Activated naive CD4-positive, alpha-beta T cell treated with anti-CD3 and anti-CD28 coated beads, Interleukin-2, amount 50 U/mL, for 72 hours (primary cell): ENCODE measurements at regions not wholly inside any gene's neighbourhood (a gene's known extent, or its start where the extent isn't known, plus 50 kb on each side); places are given as distances from the start of the nearest gene placed in this dataset.
"Not testable (repeated sequence)": the region's sequence is repeated elsewhere in the genome, so short reads cannot be mapped to it uniquely, and the experiment has no call there.

Experiments used
- ATAC-seq, 2 donors: fragments of 150-1000 bp; cut with Tn5 transposase; 2 replicates each; pipeline ENCODE4 v1.10.0; 2021; ENCODE audit warnings: mild to moderate bottlenecking in 2 of 2, moderate library complexity in 2 of 2
- DNase-seq, 2 donors: peaks; one replicate each; pipeline ENCODE4 v3.0.0; 2021 to 2022; ENCODE audit warnings: low spot score in 2 of 2
- H3K27ac Mint-ChIP-seq, 2 donors: one replicate each; pipeline ENCODE4 v1.8.0; 2022; ENCODE audit warnings: mild to moderate bottlenecking in 2 of 2, mixed read lengths in 2 of 2
- H3K36me3 Mint-ChIP-seq, 2 donors: one replicate each; pipeline ENCODE4 v1.8.0; 2022; ENCODE audit warnings: mixed read lengths in 2 of 2
- H3K9me3 Mint-ChIP-seq, 2 donors: one replicate each; pipeline ENCODE4 v1.8.0; 2022; ENCODE audit warnings: mixed read lengths in 2 of 2

DNA sequence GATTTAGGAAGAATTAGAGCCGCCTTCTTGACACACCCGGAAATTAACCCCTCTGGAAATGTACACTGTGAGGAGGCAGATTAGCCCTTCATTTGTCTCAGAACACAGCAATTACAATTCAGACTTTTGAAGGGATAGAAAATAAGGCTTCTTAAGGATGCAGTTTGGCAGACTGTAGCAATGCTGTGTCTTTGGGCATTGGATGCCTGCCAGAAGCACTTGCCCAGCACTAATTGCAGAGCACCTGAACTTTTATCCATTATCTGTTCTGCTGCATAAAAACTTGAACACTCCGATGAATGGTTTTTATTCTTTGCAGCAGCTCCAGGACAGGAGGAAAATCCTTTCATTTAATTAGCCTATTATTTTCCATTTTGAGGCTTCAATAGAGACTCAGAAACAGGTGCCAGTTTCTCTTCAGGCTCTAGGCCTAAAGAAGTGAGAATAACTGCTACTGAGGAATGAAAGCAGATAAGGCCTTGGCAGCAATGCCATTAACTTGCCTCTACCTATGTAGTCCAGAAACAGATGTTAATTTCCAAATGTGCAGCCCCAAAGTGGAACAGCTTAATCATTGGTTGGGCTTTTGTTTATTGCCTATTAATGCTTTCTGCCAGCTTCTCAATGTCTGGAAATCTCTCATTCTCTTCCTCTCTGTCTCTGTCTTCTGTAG lies 418.5 kb downstream of the NSUN3 start:
- DNase-seq: no peak
- no peak for ATAC-seq
- Mint-ChIP-seq H3K9me3 (peaks cover 7 to 12% of the 10 kb centered on the region in 2 donors), H3K27ac (no peak overlapping the region), H3K36me3 (peaks cover 0 to 6% of the 10 kb centered on the region in 2 donors)

DNA sequence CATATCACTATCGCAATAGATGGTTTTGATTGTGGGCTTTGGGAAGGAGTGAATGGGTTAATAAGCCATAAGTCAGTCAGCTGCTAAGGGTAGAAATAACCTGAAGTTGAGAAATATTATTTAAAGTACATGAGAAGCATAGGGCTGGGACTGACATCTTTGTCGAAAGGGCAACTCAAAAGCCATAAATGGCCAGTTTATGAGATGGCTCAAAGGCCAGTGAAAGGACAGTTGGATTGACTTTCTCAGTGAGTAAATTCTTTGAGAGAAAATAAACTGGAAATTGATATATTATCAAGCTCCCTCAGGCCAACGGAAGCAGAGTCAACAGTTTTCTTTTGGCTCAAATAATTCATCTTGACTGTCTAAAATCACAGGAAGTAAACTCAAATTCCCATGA lies 419.8 kb downstream of the NSUN3 start:
- ATAC-seq (no peak), DNase-seq (no peak)
- H3K36me3 Mint-ChIP-seq: peaks cover 0 to 6% of the 10 kb centered on the region in 2 donors
- peaks cover 3 to 12% of the 10 kb centered on the region in 2 donors for H3K9me3 Mint-ChIP-seq
- H3K27ac Mint-ChIP-seq: no peak overlapping the region

DNA sequence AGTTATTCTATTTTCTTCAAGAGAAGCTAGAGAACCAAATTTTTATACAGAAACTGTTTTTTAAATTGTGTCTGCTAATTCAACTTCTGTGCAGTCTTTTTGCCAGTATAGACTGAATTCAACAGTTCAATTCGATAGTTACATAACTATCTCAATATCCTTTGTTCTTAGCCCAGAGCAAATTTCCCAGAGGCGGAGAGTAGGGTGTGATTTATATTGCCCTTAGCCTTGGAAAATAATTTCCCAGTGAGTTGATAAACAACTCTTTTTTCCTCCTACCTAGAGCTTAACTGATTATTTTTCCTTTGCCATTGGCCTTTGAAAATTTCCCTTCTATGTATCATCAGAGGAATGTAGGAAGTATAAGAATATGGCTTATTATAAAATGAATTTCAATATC lies 420.5 kb downstream of the NSUN3 start:
- DNase-seq (no peak), ATAC-seq (no peak)
- Mint-ChIP-seq H3K27ac (no peak overlapping the region), H3K36me3 (peaks cover 0 to 6% of the 10 kb centered on the region in 2 donors), H3K9me3 (peaks cover 3 to 12% of the 10 kb centered on the region in 2 donors)

DNA sequence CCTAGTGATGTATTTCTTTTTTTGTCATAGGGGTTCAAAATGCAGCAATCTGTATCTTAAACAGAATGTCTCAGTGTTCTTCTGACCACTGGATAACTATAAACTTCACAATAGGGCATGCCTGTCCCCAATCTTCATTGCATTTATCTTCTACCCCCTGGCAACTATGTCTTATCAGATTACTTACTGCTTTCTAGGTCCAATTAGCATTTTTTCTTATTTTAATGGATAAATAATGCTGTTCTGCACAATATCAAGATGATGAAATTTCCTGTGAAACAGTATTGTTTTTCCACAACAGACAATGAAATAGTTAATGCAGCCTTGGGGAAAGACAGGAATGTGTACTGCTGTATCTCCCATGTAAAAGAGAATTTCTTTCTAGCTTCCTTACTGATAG lies 432.1 kb downstream of the NSUN3 start:
- peaks cover 0 to 5% of the 10 kb centered on the region in 2 donors for H3K36me3 Mint-ChIP-seq
- ATAC-seq (no peak), DNase-seq (no peak)
- peaks cover 11 to 12% of the 10 kb centered on the region in 2 donors for H3K9me3 Mint-ChIP-seq
- no peak overlapping the region for H3K27ac Mint-ChIP-seq

DNA sequence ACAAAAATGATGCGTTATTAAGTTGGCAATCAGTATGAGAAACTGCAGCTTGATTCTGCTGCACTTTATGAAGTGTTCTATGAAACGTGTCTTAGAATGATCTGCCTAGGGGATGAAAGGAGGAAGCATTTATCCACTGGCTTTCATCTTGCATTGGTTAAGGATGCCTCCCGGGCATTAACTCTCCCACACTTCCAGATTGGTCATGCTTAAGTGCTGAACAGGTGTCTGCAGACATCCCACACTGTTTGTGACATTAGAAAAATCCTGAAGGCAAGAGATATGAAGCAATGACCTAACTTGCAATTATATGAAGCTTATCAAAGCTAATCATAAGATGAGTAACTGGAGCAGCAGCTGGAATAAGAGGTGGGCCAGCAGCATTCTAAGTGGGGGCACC lies 437.3 kb downstream of the NSUN3 start:
- H3K27ac Mint-ChIP-seq: no peak overlapping the region
- H3K36me3 Mint-ChIP-seq: peaks cover 0 to 5% of the 10 kb centered on the region in 2 donors
- DNase-seq (no peak), ATAC-seq (no peak)
- peaks cover 13 to 20% of the 10 kb centered on the region in 2 donors for H3K9me3 Mint-ChIP-seq

DNA sequence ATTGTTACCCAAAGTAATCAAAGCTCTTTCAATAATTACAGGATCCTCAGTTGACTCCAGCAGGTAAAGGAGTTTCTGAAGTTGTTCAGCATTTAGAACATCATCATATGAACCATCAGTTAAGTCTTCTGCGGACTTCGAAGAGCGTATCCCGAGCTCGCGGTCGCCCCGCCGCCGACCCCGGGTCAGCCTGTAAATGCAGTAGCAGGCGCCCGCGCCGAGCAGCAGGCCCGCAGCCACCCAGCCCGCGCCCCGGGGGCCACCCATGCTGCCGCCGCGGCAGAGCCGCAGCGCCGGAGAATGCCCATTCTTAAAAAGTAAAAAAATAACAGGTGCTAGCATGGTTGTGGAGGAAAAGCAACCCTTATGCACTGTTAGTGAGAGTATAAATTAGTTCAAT lies 444.5 kb downstream of the NSUN3 start:
- ATAC-seq, H3K27ac Mint-ChIP-seq, DNase-seq, H3K36me3 Mint-ChIP-seq: not testable (repeated sequence)
- peaks cover 6 to 13% of the 10 kb centered on the region in 2 donors for H3K9me3 Mint-ChIP-seq

DNA sequence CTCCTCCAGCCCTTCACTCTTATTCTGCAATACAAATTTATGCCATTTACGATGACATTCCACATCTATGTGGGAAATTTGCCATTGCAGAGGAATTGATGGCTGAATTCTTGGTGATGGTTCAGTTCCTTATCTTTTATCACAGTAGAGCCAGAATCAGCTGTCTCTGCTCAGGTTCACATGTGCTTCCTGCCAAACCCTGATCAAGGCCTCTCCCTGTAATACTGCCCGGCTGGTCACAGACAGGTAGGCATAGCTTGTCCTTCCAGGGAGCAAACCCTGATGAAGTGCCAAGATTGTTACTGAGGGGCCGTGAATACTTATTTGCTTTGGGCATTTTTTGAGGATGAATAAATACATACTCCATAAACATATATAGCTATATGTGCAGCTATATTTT lies 450.0 kb downstream of the NSUN3 start:
- no peaks in the 10 kb centered on the region for H3K36me3 Mint-ChIP-seq
- no peak overlapping the region for H3K27ac Mint-ChIP-seq

DNA sequence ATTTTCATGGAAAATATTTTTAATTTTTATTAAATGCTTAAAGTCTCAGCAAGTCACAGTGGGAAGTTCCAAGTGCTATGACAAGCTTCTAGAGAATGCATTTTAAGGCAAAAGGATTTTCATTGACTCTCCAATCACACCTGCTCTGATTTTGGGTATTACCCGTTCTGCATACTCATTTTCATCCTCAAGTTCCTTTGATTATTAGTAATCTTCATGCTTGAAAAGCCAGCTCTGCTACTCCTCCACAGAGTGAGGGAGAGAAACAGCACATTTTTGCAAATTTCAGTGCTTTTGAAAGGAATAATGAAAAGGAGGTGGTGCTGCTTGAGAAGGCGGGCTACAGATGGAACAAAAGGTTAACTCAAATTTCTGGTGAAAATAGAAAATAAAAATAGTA lies 450.7 kb downstream of the NSUN3 start:
- no peak overlapping the region for H3K27ac Mint-ChIP-seq
- H3K9me3 Mint-ChIP-seq: peaks cover 0 to 6% of the 10 kb centered on the region in 2 donors
- no peak for DNase-seq
- no peak for ATAC-seq
- no peaks in the 10 kb centered on the region for H3K36me3 Mint-ChIP-seq

More for the DNA sequence above, 450.0 kb downstream of the NSUN3 start:
- DNase-seq (no peak), ATAC-seq (no peak)
- H3K9me3 Mint-ChIP-seq: peaks cover 2 to 6% of the 10 kb centered on the region in 2 donors

DNA sequence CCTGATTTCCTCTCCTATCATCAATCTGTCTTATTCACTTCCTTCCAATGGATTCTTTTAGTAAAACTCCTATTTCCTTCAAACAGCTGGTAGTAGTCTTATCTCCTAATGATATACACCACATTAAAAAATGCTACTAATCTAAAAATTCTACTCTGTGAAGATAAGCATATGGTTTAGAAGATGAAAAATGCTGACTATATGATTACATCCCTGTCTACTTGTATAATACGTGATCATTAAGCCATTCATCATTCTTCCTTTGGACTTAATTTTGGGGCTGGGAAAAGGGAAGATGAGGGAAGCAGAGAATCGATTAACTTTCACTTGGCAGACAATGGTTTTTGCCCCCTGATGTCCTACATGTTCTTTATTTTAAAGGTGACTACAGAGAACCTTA lies 453.1 kb downstream of the NSUN3 start:
- Mint-ChIP-seq H3K36me3 (no peaks in the 10 kb centered on the region), H3K27ac (no peak overlapping the region), H3K9me3 (peaks cover 4 to 10% of the 10 kb centered on the region in 2 donors)
- DNase-seq: no peak
- ATAC-seq: no peak

DNA sequence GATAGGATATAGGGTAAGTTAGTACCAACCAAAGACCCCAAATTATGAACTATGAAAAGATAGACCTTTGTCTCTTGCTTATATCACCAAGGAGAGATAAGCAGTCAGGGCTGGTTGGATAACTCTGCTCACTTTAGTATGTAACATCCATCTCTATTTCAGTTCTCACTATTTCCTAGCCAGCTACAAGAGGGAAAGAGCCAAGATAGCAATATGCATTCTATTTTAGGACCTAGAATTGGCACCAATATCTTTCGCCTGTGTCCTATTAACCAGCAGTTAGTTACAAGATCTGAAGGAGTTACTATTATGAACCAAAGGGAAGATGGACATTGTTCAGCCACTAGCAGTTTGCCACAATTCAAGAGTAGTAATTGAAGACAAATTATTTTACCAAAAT lies 457.5 kb downstream of the NSUN3 start:
- ATAC-seq (no peak), DNase-seq (no peak)
- H3K36me3 Mint-ChIP-seq: no peaks in the 10 kb centered on the region
- H3K27ac Mint-ChIP-seq: no peak overlapping the region
- peaks cover 7 to 14% of the 10 kb centered on the region in 2 donors for H3K9me3 Mint-ChIP-seq

DNA sequence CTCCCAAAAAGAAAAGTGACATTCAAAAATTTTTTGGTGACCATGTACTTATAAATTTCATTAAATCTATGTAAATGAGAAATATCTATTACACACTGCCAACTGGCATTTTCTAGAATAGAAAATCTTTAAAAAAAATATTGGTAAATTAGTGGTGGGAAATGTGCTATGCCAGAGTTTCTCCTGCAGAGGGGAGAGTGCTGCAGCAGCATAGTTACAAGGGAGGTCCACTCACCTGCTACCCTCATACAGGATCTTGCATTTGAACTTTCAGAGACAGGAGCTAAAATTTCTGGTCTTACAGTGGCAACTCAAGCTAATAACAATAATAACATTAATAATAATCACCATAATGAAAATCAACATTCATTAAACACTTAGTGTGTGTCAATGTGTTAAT lies 459.6 kb downstream of the NSUN3 start:
- no peak for DNase-seq
- H3K27ac Mint-ChIP-seq: no peak overlapping the region
- H3K9me3 Mint-ChIP-seq: peaks cover 7 to 14% of the 10 kb centered on the region in 2 donors
- ATAC-seq: no peak
- no peaks in the 10 kb centered on the region for H3K36me3 Mint-ChIP-seq

DNA sequence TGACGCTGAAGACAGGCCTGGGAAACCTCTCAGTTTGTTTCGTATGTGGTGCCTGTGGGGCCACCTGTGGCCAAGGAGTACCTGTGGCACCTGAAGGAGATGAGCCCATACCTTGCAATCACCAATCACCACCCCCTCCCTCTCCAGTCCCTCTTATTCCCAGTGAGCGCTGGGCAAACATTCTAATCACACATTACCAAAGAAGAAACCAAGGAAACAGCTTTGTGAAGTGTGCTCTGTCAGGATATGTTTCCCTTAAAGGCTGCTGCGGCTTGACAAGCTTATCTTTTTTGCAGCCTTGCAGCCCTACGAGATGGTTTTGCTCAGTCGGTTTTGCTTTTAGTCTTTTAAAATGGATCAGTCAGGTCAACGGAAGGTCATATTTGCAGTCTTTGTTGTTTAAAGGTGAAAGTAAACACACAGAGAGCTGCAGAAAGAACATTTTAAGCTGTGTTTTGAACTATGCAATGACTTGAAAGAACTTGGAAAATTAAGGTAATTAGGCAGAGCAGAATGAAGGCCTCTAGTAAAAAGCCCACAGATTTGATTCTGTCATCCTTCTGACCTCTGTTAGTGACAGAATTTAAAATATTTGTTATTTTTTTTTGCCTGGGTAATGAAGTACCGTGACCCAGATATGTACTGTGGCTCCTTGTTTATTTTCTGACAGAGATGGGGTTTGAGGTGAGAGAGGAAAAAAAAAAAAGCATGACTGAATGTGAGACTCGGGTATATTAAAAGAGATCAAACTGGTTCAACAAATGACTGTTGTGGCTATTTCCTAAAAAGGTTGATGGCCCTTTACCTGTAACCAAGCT lies 461.4 kb downstream of the NSUN3 start:
- Mint-ChIP-seq H3K36me3 (no peaks in the 10 kb centered on the region), H3K27ac (no peak overlapping the region), H3K9me3 (peaks cover 5 to 8% of the 10 kb centered on the region in 2 donors)
- DNase-seq: no peak
- no peak for ATAC-seq

DNA sequence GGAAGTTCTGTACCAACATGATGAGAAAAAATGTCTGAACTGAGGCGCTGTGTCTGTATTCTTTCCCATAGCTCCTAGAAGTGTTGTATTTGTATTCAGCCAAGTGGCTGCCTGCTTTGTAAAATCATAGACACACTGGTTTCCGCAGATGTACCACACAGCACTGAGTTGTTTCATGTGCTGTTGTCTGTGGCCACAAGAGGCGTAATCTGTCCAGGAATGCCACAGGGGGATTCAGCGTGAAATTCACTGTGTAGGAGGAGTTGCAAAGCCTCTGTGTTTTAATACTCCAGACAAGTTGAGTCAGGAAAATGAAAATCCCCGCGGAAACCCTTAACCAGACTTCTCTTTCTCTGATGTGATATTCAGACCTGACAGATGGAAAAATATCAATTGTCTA lies 462.2 kb downstream of the NSUN3 start:
- ATAC-seq: no peak
- no peak for DNase-seq
- H3K9me3 Mint-ChIP-seq: peaks cover 5 to 8% of the 10 kb centered on the region in 2 donors
- H3K36me3 Mint-ChIP-seq: no peaks in the 10 kb centered on the region
- H3K27ac Mint-ChIP-seq: no peak overlapping the region

DNA sequence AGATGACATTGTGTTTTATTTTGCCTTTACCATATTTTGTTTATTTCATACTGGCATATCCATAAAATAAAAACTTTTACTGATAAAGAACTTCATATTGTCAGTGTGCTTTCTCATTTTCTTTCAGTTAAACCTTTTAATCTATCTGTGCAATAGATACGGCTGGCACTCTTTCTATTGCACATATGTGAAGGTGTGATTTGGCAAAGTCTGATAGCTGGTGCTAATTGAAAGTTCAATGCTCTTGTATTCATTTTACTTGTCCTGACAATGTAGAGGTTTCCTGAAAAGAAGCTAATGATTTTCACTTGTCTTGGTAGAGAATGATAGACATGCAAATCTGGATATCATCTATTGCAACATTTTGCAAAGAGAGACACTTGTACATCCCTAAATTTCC lies 467.0 kb downstream of the NSUN3 start:
- peaks cover 0 to 4% of the 10 kb centered on the region in 2 donors for H3K9me3 Mint-ChIP-seq

DNA sequence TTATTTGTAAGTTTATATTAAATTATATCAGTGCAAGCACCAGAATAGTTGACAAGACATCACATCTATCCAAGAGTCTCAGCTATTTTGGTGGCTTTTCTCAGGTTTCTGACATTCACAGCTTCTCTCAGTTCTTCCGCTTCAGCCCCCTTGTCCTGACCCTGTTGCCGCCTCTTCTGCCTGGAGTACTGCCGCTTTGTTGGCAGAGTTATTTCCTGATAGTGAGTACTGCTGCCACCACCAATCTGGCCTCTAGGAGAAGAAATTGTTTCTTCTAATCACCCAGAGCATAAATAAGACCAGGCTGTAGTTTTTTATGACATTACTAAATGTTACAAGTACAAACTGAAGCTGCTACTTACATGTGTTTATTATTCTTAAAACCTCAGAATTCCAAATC lies 470.1 kb downstream of the NSUN3 start:
- H3K9me3 Mint-ChIP-seq: no peaks in the 10 kb centered on the region
- DNase-seq (no peak), ATAC-seq (no peak)
- no peak overlapping the region for H3K27ac Mint-ChIP-seq
- H3K36me3 Mint-ChIP-seq: no peaks in the 10 kb centered on the region

More for the DNA sequence above, 467.0 kb downstream of the NSUN3 start:
- ATAC-seq (no peak), DNase-seq (no peak)
- no peak overlapping the region for H3K27ac Mint-ChIP-seq
- no peaks in the 10 kb centered on the region for H3K36me3 Mint-ChIP-seq

DNA sequence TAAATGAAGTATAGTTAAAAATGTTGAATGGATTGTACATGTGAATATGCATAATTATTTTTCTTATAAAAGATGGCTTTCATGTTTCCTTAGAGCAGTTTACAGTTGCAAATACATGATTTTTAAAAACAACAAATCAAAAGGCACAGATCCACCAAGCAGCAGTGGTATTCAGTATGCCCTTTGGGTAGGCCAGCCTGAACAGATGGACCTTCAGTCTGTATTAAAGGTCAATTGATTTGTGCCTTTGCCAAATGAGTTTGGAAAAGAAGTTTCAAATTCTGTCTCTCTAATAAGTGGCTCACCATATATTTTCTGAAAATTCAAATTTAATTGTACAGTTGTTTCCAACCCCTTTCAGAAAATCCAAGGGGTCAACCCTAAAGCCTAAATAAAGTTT lies 477.1 kb downstream of the NSUN3 start:
- DNase-seq: no peak
- H3K27ac Mint-ChIP-seq: no peak overlapping the region
- peaks cover 3 to 9% of the 10 kb centered on the region in 2 donors for H3K9me3 Mint-ChIP-seq
- no peaks in the 10 kb centered on the region for H3K36me3 Mint-ChIP-seq
- ATAC-seq: no peak

DNA sequence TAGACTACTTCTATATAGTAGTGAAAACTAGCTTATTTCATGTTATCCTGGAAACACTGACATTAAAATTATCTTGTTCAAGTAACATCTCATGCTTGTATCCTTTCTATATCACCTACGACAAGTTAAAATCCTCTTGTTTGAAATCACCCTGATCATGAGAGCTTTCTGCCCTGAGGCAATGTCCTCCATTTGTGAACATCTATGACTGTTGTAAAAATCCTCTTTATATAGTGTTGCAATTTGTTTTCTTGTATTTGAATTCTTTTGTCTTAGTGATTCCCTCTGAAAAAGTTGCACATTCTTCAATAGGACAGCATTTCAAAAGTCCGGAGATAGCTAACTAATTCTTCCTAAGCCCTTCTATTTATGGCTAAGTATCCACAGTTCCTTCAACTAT lies 480.3 kb downstream of the NSUN3 start:
- DNase-seq (no peak), ATAC-seq (no peak)
- peaks cover 7 to 10% of the 10 kb centered on the region in 2 donors for H3K9me3 Mint-ChIP-seq
- H3K27ac Mint-ChIP-seq: no peak overlapping the region
- no peaks in the 10 kb centered on the region for H3K36me3 Mint-ChIP-seq
